SK-N-MC (cell line): ENCODE measurements at regions not wholly inside any gene's neighbourhood (a gene's known extent, or its start where the extent isn't known, plus 50 kb on each side); places are given as distances from the start of the nearest gene placed in this dataset.

Source experiments
- EZH2 ChIP-seq: fragments of 200-600 bp; sonication (generic); IDR thresholded peaks from one replicate; pipeline ENCODE4 v1.6.1; 2017; ENCODE audit warnings: antibody characterized with exemption
- POLR2AphosphoS5 ChIP-seq: IDR thresholded peaks from 2 replicates; pipeline ENCODE4 v1.6.1; 2012; ENCODE audit warnings: mild to moderate bottlenecking, low read depth, low read length, borderline replicate concordance

GRCh38 chr4:4677556-4678522 is 136.0 kb upstream of the STX18 start:
- no peak for TF ChIP-seq EZH2
- TF ChIP-seq POLR2AphosphoS5, result no peak
